GM06990 (cell line): ENCODE measurements at regions not wholly inside any gene's neighbourhood (a gene's known extent, or its start where the extent isn't known, plus 50 kb on each side); places are given as distances from the start of the nearest gene placed in this dataset.

ENCODE experiments used
- DNase-seq: peaks from one replicate; pipeline ENCODE4 v3.0.0-alpha.2; 2011; ENCODE audit not compliant: insufficient read length; ENCODE audit errors: extremely low read depth
- H3K27me3 ChIP-seq: replicated peaks from 2 replicates; pipeline ENCODE4 v1.6.0; 2011; ENCODE audit warnings: low read length; ENCODE audit not compliant: control insufficient read depth, insufficient read depth
- H3K36me3 ChIP-seq: 2 replicates; pipeline ENCODE4 v1.5.1; 2011; ENCODE audit warnings: low read length; ENCODE audit not compliant: control insufficient read depth, insufficient read depth
- H3K4me3 ChIP-seq: replicated peaks from 2 replicates; pipeline ENCODE4 v1.5.1; 2011; ENCODE audit warnings: low read depth, mild to moderate bottlenecking, control low read depth, low read length
- CTCF ChIP-seq: IDR thresholded peaks from 2 replicates; pipeline ENCODE4 v1.5.1; 2011; ENCODE audit warnings: low read length, control low read depth, mild to moderate bottlenecking, inconsistent platforms; ENCODE audit not compliant: insufficient read depth, poor library complexity, severe bottlenecking

- DNase-seq = no peak
- TF ChIP-seq CTCF = no peak
- Histone ChIP-seq H3K36me3 (no peaks in the 10 kb centered on the region), H3K4me3 (no peak overlapping the region), H3K27me3 (peaks cover 1% of the 10 kb centered on the region)
Measured at GRCh38 chr10:69687426-69687825, 57.4 kb downstream of the FAM241B start.

GRCh38 chr10:69692267-69692666 lies 62.2 kb downstream of the FAM241B start:
- Histone ChIP-seq H3K36me3 (no peaks in the 10 kb centered on the region), H3K4me3 (no peak overlapping the region), H3K27me3 (peaks cover 1% of the 10 kb centered on the region)
- TF ChIP-seq CTCF = no peak
- no peak for DNase-seq

GRCh38 chr10:69692891-69693290 lies 62.8 kb downstream of the FAM241B start:
- no peak for TF ChIP-seq CTCF
- DNase-seq = no peak

GRCh38 chr10:69693886-69694285 lies 63.8 kb downstream of the FAM241B start:
- no peak for DNase-seq
- no peak for TF ChIP-seq CTCF
- no peaks in the 10 kb centered on the region for H3K36me3 ChIP-seq
- H3K27me3 ChIP-seq = no peaks in the 10 kb centered on the region; the same call in 1 of the 2 replicates
- H3K4me3 ChIP-seq = no peak overlapping the region

More at GRCh38 chr10:69692891-69693290, 62.8 kb downstream of the FAM241B start:
- H3K4me3 ChIP-seq = no peak overlapping the region
- H3K36me3 ChIP-seq = no peaks in the 10 kb centered on the region
- H3K27me3 ChIP-seq = peaks cover 1% of the 10 kb centered on the region

- no peak for DNase-seq
Measured at GRCh38 chr10:69696073-69696731, 66.2 kb downstream of the FAM241B start.

More at GRCh38 chr10:69696073-69696731, 66.2 kb downstream of the FAM241B start:
- H3K36me3 ChIP-seq = no peaks in the 10 kb centered on the region
- H3K27me3 ChIP-seq = peaks cover 2% of the 10 kb centered on the region
- TF ChIP-seq CTCF = peak; percentile 59
- H3K4me3 ChIP-seq = no peak overlapping the region
